HEK293T (cell line): ENCODE measurements at regions not wholly inside any gene's neighbourhood (a gene's known extent, or its start where the extent isn't known, plus 50 kb on each side); places are given as distances from the start of the nearest gene placed in this dataset.

Source experiments
- CTCF ChIA-PET: fragments of 350-600 bp; formaldehyde crosslinking; extraction: SDS; loops from one replicate; lab custom pipeline; 2021; ENCODE audit warnings: antibody characterized with exemption, inconsistent platforms; lab: Yijun Ruan, JAX
- POLR2A ChIA-PET: fragments of 350-600 bp; formaldehyde crosslinking; extraction: SDS; loops from one replicate; lab custom pipeline; 2020; ENCODE audit warnings: antibody characterized with exemption, inconsistent platforms; lab: Yijun Ruan, JAX
- DNase-seq: peaks from one replicate; pipeline ENCODE4 v3.0.0; 2012; ENCODE audit warnings: mixed read lengths; ENCODE audit errors: extremely low spot score
- ARNT ChIP-seq: fragments of 450-650 bp; IDR thresholded peaks from 2 replicates; pipeline ENCODE4 v1.6.1; 2017; ENCODE audit warnings: mild to moderate bottlenecking
- BHLHE40 ChIP-seq: fragments of 450-650 bp; IDR thresholded peaks from 2 replicates; pipeline ENCODE4 v1.6.1; 2016; ENCODE audit warnings: mild to moderate bottlenecking, moderate library complexity, borderline replicate concordance
- CTBP1 ChIP-seq: fragments of 450-650 bp; IDR thresholded peaks from 2 replicates; pipeline ENCODE4 v1.6.1; 2016; ENCODE audit warnings: borderline replicate concordance
- ELF4 ChIP-seq: fragments of 450-650 bp; IDR thresholded peaks from 2 replicates; pipeline ENCODE4 v1.6.1; 2017; ENCODE audit warnings: antibody characterized with exemption
- FOXA1 ChIP-seq: fragments of 450-650 bp; IDR thresholded peaks from 2 replicates; pipeline ENCODE4 v1.6.1; 2016; ENCODE audit warnings: mild to moderate bottlenecking
- FOXK2 ChIP-seq: fragments of 450-650 bp; IDR thresholded peaks from 2 replicates; pipeline ENCODE4 v1.6.1; 2016; ENCODE audit warnings: mild to moderate bottlenecking
- FOXM1 ChIP-seq: fragments of 450-650 bp; IDR thresholded peaks from 2 replicates; pipeline ENCODE4 v1.6.1; 2017; ENCODE audit warnings: mild to moderate bottlenecking, borderline replicate concordance
- HDGF ChIP-seq: fragments of 450-650 bp; IDR thresholded peaks from 2 replicates; pipeline ENCODE4 v1.6.1; 2017; ENCODE audit warnings: antibody characterized with exemption, borderline replicate concordance
- L3MBTL2 ChIP-seq: fragments of 450-650 bp; conservative IDR thresholded peaks from 2 replicates; pipeline ENCODE4 v1.6.1; 2016; ENCODE audit warnings: mild to moderate bottlenecking
- LEF1 ChIP-seq: fragments of 450-650 bp; IDR thresholded peaks from 2 replicates; pipeline ENCODE4 v1.6.1; 2017; ENCODE audit warnings: mild to moderate bottlenecking, borderline replicate concordance
- NFRKB ChIP-seq: fragments of 450-650 bp; IDR thresholded peaks from 2 replicates; pipeline ENCODE4 v1.6.1; 2016; ENCODE audit warnings: mild to moderate bottlenecking, moderate library complexity
- PKNOX1 ChIP-seq: fragments of 450-650 bp; IDR thresholded peaks from 2 replicates; pipeline ENCODE4 v1.6.1; 2016
- SP1 ChIP-seq: fragments of 450-650 bp; IDR thresholded peaks from 2 replicates; pipeline ENCODE4 v1.6.1; 2017
- SUZ12 ChIP-seq: fragments of 450-650 bp; IDR thresholded peaks from 2 replicates; pipeline ENCODE4 v1.6.1; 2016; ENCODE audit warnings: mild to moderate bottlenecking
- TARDBP ChIP-seq: fragments of 450-650 bp; IDR thresholded peaks from 2 replicates; pipeline ENCODE4 v1.6.1; 2016
- ZNF384 ChIP-seq: fragments of 450-650 bp; IDR thresholded peaks from 2 replicates; pipeline ENCODE4 v1.6.1; 2016

- POLR2A ChIA-PET = no interaction called here
- TF ChIP-seq L3MBTL2 (no peak), SUZ12 (no peak), ELF4 (no peak), ZNF384 (no peak), LEF1 (no peak)
- no peak for DNase-seq
- CTCF ChIA-PET = no interaction called here
Measured at GRCh38 chr18:75128911-75129716, 79.8 kb downstream of the PTGR3 start.

GRCh38 chr18:75128051-75128605, 80.8 kb downstream of the PTGR3 start:
- DNase-seq = no peak
- TF ChIP-seq TARDBP (no peak), L3MBTL2 (no peak), LEF1 (no peak), ZNF384 (no peak), NFRKB (no peak), FOXA1 (no peak), SP1 (no peak), SUZ12 (no peak)
- CTCF ChIA-PET = no interaction called here
- POLR2A ChIA-PET = interaction anchor here (1.2 kb wide), 1 partner anchor 11 kb away, joined by 4 read pairs; no protein-coding TSS in a partner anchor

GRCh38 chr18:75127143-75128021, 81.6 kb downstream of the PTGR3 start:
- TF ChIP-seq ZNF384 = no peak
- TF ChIP-seq L3MBTL2 = no peak
- no peak for TF ChIP-seq SP1
- TF ChIP-seq TARDBP = no peak
- no peak for TF ChIP-seq ELF4
- no peak for TF ChIP-seq SUZ12
- no peak for TF ChIP-seq ARNT
- no peak for TF ChIP-seq CTBP1
- no peak for TF ChIP-seq NFRKB
- TF ChIP-seq PKNOX1 = no peak
- no peak for TF ChIP-seq LEF1
- no peak for TF ChIP-seq FOXA1
- TF ChIP-seq FOXM1 = no peak
- no peak for TF ChIP-seq BHLHE40
- no peak for TF ChIP-seq HDGF
- TF ChIP-seq FOXK2 = no peak
- POLR2A ChIA-PET = interaction anchor here (1.2 kb wide), 1 partner anchor 12 kb away, joined by 4 read pairs; no protein-coding TSS in a partner anchor
- no peak for DNase-seq
- CTCF ChIA-PET = no interaction called here

- DNase-seq = no peak
- no peak for TF ChIP-seq BHLHE40
- no peak for TF ChIP-seq L3MBTL2
- ChIA-PET POLR2A (no interaction called here), CTCF (no interaction called here)
Measured at GRCh38 chr18:75125382-75126331, 83.3 kb downstream of the PTGR3 start.

GRCh38 chr18:75124991-75125381, 84.0 kb downstream of the PTGR3 start:
- ChIA-PET POLR2A (no interaction called here), CTCF (no interaction called here)
- DNase-seq = no peak
- TF ChIP-seq SUZ12 (no peak), L3MBTL2 (no peak), NFRKB (no peak), CTBP1 (no peak), SP1 (no peak), FOXA1 (no peak), TARDBP (no peak), FOXK2 (no peak)

- DNase-seq = no peak
- no peak for TF ChIP-seq FOXA1
- no peak for TF ChIP-seq TARDBP
- no peak for TF ChIP-seq CTBP1
- no peak for TF ChIP-seq FOXK2
- TF ChIP-seq L3MBTL2 = no peak
- TF ChIP-seq LEF1 = no peak
- TF ChIP-seq NFRKB = no peak
- no peak for TF ChIP-seq ZNF384
- TF ChIP-seq FOXM1 = no peak
- no peak for TF ChIP-seq SP1
- TF ChIP-seq BHLHE40 = no peak
- no peak for TF ChIP-seq HDGF
- TF ChIP-seq ARNT = no peak
- TF ChIP-seq ELF4 = no peak
- TF ChIP-seq PKNOX1 = no peak
- TF ChIP-seq SUZ12 = no peak
- CTCF ChIA-PET = no interaction called here
- POLR2A ChIA-PET = no interaction called here
Measured at GRCh38 chr18:75124551-75124950, 84.4 kb downstream of the PTGR3 start.
